Lower leg skin (tissue), 4 donors: ENCODE measurements at regions not wholly inside any gene's neighbourhood (a gene's known extent, or its start where the extent isn't known, plus 50 kb on each side); places are given as distances from the start of the nearest gene placed in this dataset.
"Not testable (repeated sequence)": the region's sequence is repeated elsewhere in the genome, so short reads cannot be mapped to it uniquely, and the experiment has no call there.

ENCODE experiments used
- DNase-seq, 2 donors: peaks; one replicate each; pipeline ENCODE4 v3.0.0-alpha.2; 2019; ENCODE audit warnings: low spot score in 2 of 2
- H3K4me3 ChIP-seq: fragments of 200-600 bp; sonication (generic); 2 replicates; pipeline ENCODE4 v1.5.1; 2017; ENCODE audit warnings: mild to moderate bottlenecking, low read depth; ENCODE audit not compliant: poor library complexity, severe bottlenecking
- CTCF ChIP-seq, 3 donors: fragments of 450-650 bp; IDR thresholded peaks; one replicate each; pipeline ENCODE4 v1.5.1; 2016; ENCODE audit warnings: antibody characterized with exemption in 3 of 3, mild to moderate bottlenecking in 3 of 3, moderate library complexity in 2 of 3
- POLR2A ChIP-seq, 2 donors: fragments of 450-650 bp; IDR thresholded peaks; one replicate each; pipeline ENCODE4 v1.6.1; 2016 to 2017; ENCODE audit warnings: antibody characterized with exemption in 2 of 2, mild to moderate bottlenecking in 1 of 2, moderate library complexity in 1 of 2
- WGBS, 2 donors: methylation state at CpG; one replicate each; pipeline ENCODE4 v1.1.5; 2018; 5-methylcytosine and 5-hydroxymethylcytosine counted together
- intact Hi-C: fragments of 100-400 bp; cut with DNase I; formaldehyde crosslinking; loops from one replicate; pipeline ENCODE4 v1.15.0; 2023; ENCODE audit warnings: low total_unique reads

GRCh38 chr2:183474912-183475695, 350.9 kb downstream of the NUP35 start:
- intact Hi-C loops = no loop called here
- DNase-seq = no peak
- whole genome bisulfite sequencing, 2 donors = 57 to 65% methylated on average over 10 of the region's 10 CpGs
- TF ChIP-seq CTCF (IDR thresholded peaks at IDR 0.05) (no peak), POLR2A (IDR thresholded peaks at IDR 0.05) (no peak)
- no peak overlapping the region for H3K4me3 ChIP-seq

DNA sequence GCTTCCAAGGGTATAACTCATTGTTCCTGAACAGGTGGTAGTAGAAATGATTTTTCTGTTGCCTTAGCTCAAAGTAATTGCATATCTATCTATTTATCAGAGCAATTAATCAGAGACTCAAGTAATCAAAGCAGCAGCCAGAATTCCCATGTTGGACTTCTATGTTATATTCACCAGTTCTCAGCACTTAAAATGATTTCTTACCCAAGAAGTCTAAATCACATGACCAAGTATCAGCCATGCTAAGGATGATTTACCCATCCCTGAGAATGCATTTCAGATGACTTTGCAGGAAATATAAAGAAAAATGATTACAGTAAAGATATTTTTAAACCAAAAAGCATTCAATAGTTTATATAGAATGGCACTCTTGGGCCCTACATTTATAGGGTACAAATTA, 352.2 kb downstream of the NUP35 start:
- intact Hi-C loops = no loop called here
- TF ChIP-seq CTCF (IDR thresholded peaks at IDR 0.05) = no peak
- no peak for TF ChIP-seq POLR2A (IDR thresholded peaks at IDR 0.05)
- no peak overlapping the region for H3K4me3 ChIP-seq
- no peak for DNase-seq

DNA sequence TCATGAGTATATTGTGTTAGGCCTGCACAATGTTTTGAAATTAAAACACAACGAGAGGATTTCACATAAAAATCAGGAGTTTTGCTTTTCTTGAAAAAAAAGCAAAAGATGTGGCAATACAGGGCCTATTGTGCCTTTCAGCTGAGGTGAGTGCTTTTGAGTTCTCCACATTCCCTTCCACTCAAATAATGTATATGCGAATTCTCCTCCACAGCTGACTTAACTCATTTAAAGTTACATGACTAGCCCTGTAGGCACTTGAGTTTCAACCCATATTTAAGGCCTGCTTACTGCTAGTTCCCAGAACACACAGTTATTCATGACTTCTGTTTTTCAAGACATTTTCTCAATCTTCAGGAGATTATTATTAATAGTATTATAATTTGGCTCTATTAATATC, 353.1 kb downstream of the NUP35 start:
- TF ChIP-seq POLR2A (IDR thresholded peaks at IDR 0.05) = no peak
- TF ChIP-seq CTCF (IDR thresholded peaks at IDR 0.05) = no peak
- intact Hi-C loops = no loop called here
- WGBS, 2 donors = 85 to 86% methylated on average over 2 of the region's 2 CpGs
- H3K4me3 ChIP-seq = no peak overlapping the region
- no peak for DNase-seq

DNA sequence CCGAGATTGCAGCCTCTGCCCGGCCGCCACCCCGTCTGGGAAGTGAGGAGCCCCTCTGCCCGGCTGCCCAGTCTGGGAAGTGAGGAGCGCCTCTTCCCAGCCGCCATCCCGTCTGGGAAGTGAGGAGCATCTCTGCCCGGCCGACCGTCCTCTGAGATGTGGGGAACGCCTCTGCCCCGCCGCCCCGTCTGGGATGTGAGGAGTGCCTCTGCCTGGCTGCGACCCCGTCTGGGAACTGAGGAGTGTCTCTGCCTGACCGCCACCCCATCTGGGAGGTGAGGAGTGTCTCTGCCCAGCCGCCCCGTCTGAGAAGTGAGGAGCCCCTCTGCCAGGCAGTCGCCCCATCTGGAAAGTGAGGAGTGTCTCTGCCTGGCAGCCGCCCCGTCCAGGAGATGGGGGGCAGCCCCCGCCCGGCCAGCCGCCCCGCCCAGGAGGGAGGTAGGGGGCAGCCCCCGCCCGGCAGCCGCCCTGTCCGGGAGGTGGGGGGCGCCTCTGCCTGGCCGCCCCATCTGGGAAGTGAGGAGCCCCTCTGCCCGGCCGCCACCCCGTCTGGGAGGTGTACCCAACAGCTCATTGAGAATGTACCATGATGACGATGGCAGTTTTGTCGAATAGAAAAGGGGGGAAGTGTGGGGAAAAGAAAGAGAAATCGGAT, 354.8 kb downstream of the NUP35 start:
- H3K4me3 ChIP-seq, intact Hi-C loops, DNase-seq: not testable (repeated sequence)
- WGBS, 2 donors = 93 to 96% methylated on average over 23 to 33 of the region's 39 CpGs

- no peak overlapping the region for H3K4me3 ChIP-seq
- TF ChIP-seq CTCF (IDR thresholded peaks at IDR 0.05) = no peak
- no peak for TF ChIP-seq POLR2A (IDR thresholded peaks at IDR 0.05)
- no peak for DNase-seq
- intact Hi-C loops = no loop called here
- WGBS, 2 donors = 67 to 78% methylated on average over 3 of the region's 3 CpGs
Measured at GRCh38 chr2:183487326-183487725, 363.1 kb downstream of the NUP35 start.

DNA sequence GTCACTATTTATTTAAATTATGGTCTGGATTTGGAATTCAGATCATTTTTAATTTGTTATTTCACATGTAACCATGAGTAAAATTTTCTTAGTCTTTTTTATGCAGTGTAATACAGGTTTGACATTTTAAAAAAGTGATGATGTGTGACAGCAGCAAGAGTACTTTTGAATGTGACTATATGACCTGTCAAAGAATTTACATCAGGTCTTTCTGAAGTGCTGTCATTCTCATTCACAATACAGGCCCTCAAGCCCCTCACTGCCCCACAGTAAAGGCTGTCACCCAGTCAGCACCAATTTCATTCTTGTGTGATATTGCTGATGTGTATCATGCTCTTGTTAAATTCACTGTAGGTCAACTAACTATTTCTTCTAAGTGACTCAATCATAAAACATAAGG, 364.2 kb downstream of the NUP35 start:
- TF ChIP-seq CTCF (IDR thresholded peaks at IDR 0.05) (no peak), POLR2A (IDR thresholded peaks at IDR 0.05) (no peak)
- intact Hi-C loops = no loop called here
- H3K4me3 ChIP-seq = no peak overlapping the region
- no peak for DNase-seq
